OCI-LY1 (cell line): ENCODE measurements at regions not wholly inside any gene's neighbourhood (a gene's known extent, or its start where the extent isn't known, plus 50 kb on each side); places are given as distances from the start of the nearest gene placed in this dataset.

ENCODE experiments used
- H2AFZ ChIP-seq: fragments of 200-600 bp; sonication (generic), shearing (Covaris generic); 2 replicates; pipeline ENCODE4 v1.6.0; 2014; ENCODE audit warnings: antibody characterized with exemption, mild to moderate bottlenecking, low read length
- H3F3A ChIP-seq: fragments of 200-600 bp; sonication (generic), shearing (Covaris generic); 2 replicates; pipeline ENCODE4 v1.6.0; 2014; ENCODE audit warnings: mild to moderate bottlenecking, antibody characterized with exemption, low read length, moderate library complexity; ENCODE audit not compliant: insufficient read depth
- H3K27ac ChIP-seq: fragments of 200-600 bp; sonication (generic); 2 replicates; pipeline ENCODE4 v1.5.1; 2014; ENCODE audit warnings: low read length, mixed run types, mild to moderate bottlenecking, low read depth; ENCODE audit not compliant: poor library complexity, severe bottlenecking
- H3K27me3 ChIP-seq: fragments of 200-600 bp; sonication (generic); 2 replicates; pipeline ENCODE4 v1.6.0; 2014; ENCODE audit warnings: antibody characterized with exemption, mild to moderate bottlenecking, low read length, moderate library complexity; ENCODE audit not compliant: insufficient read depth
- H3K36me3 ChIP-seq: fragments of 200-600 bp; sonication (generic); 2 replicates; pipeline ENCODE4 v1.6.1; 2014; ENCODE audit warnings: mild to moderate bottlenecking, antibody characterized with exemption, low read length, moderate library complexity, mixed read lengths; ENCODE audit not compliant: insufficient read depth
- H3K4me1 ChIP-seq: fragments of 200-600 bp; sonication (generic); 2 replicates; pipeline ENCODE4 v1.5.1; 2014; ENCODE audit warnings: mild to moderate bottlenecking, low read length, moderate library complexity; ENCODE audit not compliant: insufficient read depth, severe bottlenecking
- H3K4me2 ChIP-seq: fragments of 200-600 bp; sonication (generic), shearing (Covaris generic); 2 replicates; pipeline ENCODE4 v1.6.1; 2014; ENCODE audit warnings: low read length
- H3K4me3 ChIP-seq: fragments of 200-600 bp; sonication (generic); 2 replicates; pipeline ENCODE4 v1.5.1; 2014; ENCODE audit warnings: low read length, low read depth, mild to moderate bottlenecking, mixed read lengths; ENCODE audit not compliant: poor library complexity, severe bottlenecking
- H3K79me2 ChIP-seq: fragments of 200-600 bp; shearing (Covaris generic); 2 replicates; pipeline ENCODE4 v1.6.1; 2016; ENCODE audit warnings: mixed run types, low read length, mixed read lengths; ENCODE audit not compliant: insufficient read depth
- H3K9ac ChIP-seq: fragments of 200-600 bp; sonication (generic), shearing (Covaris generic); 2 replicates; pipeline ENCODE4 v1.6.1; 2014; ENCODE audit warnings: mild to moderate bottlenecking, low read length, mixed read lengths
- H3K9me2 ChIP-seq: fragments of 200-600 bp; sonication (generic), shearing (Covaris generic); 2 replicates; pipeline ENCODE4 v1.6.1; 2014; ENCODE audit warnings: low read depth, mild to moderate bottlenecking, low read length, mixed read lengths
- H3K9me3 ChIP-seq: fragments of 200-600 bp; shearing (Covaris generic); 2 replicates; pipeline ENCODE4 v1.6.1; 2014; ENCODE audit warnings: low read length, mixed read lengths
- H4K20me1 ChIP-seq: fragments of 200-600 bp; sonication (generic), shearing (Covaris generic); 2 replicates; pipeline ENCODE4 v1.6.0; 2016; ENCODE audit warnings: mild to moderate bottlenecking, low read length; ENCODE audit not compliant: insufficient read depth
- CTCF ChIP-seq: fragments of 200-600 bp; sonication (generic), shearing (Covaris generic); IDR thresholded peaks from 2 replicates; pipeline ENCODE4 v1.5.1; 2017; ENCODE audit warnings: mild to moderate bottlenecking, antibody characterized with exemption, low read length, moderate library complexity, mixed read lengths
- EZH2 ChIP-seq: fragments of 200-600 bp; sonication (generic), shearing (Covaris generic); IDR thresholded peaks from 2 replicates; pipeline ENCODE4 v1.8.0; 2017; ENCODE audit warnings: borderline replicate concordance, mixed run types, mild to moderate bottlenecking, antibody characterized with exemption, low read length, moderate library complexity, mixed read lengths

DNA sequence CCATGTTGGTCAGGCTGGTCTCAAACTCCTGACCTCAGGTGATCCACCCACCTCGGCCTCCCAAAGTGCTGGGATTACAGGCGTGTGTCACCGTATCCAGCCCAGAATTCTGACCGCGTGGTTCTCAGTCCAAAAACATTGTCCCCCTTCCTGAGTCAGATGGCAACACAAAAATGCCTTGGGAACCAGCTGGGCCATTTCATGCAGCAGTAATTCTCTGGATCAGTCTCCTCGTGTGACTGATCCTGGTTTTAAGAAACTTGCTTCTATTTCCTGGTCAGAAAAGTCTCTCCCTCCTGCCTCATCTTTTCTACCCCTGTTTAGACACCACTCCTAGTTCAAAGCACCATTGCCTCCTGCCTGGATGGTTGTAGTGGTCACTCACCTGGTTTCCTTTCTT, 60.9 kb upstream of the USP29 start:
- Histone ChIP-seq H3F3A (no peaks in the 10 kb centered on the region), H3K4me1 (no peaks in the 10 kb centered on the region)

DNA sequence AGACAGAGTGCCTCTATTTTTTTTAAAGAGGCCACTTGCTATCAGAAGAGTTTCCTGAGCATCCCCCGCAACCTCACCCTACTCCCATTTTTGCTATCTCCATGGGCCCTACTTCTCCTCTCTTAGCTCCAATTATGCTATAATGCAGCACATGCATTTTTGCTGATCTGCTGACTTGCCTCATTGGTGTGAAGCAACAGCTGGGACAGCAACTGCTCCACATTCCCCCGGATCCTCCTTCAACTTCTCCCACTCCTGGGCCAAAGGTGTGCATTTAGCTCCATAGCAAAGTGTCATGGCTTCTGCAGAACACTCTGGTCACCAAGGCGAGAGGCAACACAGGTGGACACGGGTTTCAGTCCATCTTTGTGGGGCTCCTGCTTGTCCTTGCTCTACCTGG, 56.7 kb upstream of the USP29 start:
- H3K79me2 ChIP-seq, result no peaks in the 10 kb centered on the region
- no peak overlapping the region for H3K9ac ChIP-seq
- no peak for TF ChIP-seq EZH2
- no peaks in the 10 kb centered on the region for H3K9me3 ChIP-seq
- H3F3A ChIP-seq, result no peaks in the 10 kb centered on the region
- H3K27me3 ChIP-seq, result no peaks in the 10 kb centered on the region
- no peak overlapping the region for H2AFZ ChIP-seq
- no peak overlapping the region for H3K4me3 ChIP-seq
- H3K9me2 ChIP-seq, result no peaks in the 10 kb centered on the region
- H3K36me3 ChIP-seq, result no peaks in the 10 kb centered on the region
- no peak overlapping the region for H3K27ac ChIP-seq
- no peaks in the 10 kb centered on the region for H4K20me1 ChIP-seq
- H3K4me2 ChIP-seq, result no peak overlapping the region
- H3K4me1 ChIP-seq, result no peaks in the 10 kb centered on the region

More for the DNA sequence above, 60.9 kb upstream of the USP29 start:
- Histone ChIP-seq H3K27me3 (no peaks in the 10 kb centered on the region), H2AFZ (no peak overlapping the region), H3K79me2 (no peaks in the 10 kb centered on the region), H3K9me2 (no peaks in the 10 kb centered on the region), H4K20me1 (no peaks in the 10 kb centered on the region), H3K4me2 (no peak overlapping the region), H3K36me3 (no peaks in the 10 kb centered on the region), H3K27ac (no peak overlapping the region), H3K9me3 (no peaks in the 10 kb centered on the region), H3K4me3 (no peak overlapping the region), H3K9ac (no peak overlapping the region)
- TF ChIP-seq EZH2, result no peak
- no peak for TF ChIP-seq CTCF

- H3K27ac ChIP-seq, result no peak overlapping the region
- no peaks in the 10 kb centered on the region for H3K9me2 ChIP-seq
- no peaks in the 10 kb centered on the region for H3F3A ChIP-seq
- H3K4me2 ChIP-seq, result no peak overlapping the region
- H3K4me1 ChIP-seq, result no peaks in the 10 kb centered on the region
- H3K4me3 ChIP-seq, result no peak overlapping the region
- H3K79me2 ChIP-seq, result no peaks in the 10 kb centered on the region
- H3K9ac ChIP-seq, result no peak overlapping the region
- no peak for TF ChIP-seq EZH2
- TF ChIP-seq CTCF, result no peak
- H2AFZ ChIP-seq, result no peak overlapping the region
- no peaks in the 10 kb centered on the region for H3K27me3 ChIP-seq
- H3K9me3 ChIP-seq, result no peaks in the 10 kb centered on the region
- H3K36me3 ChIP-seq, result no peaks in the 10 kb centered on the region
- no peaks in the 10 kb centered on the region for H4K20me1 ChIP-seq
Observed at GRCh38 chr19:57067440-57067839, 52.3 kb upstream of the USP29 start.

DNA sequence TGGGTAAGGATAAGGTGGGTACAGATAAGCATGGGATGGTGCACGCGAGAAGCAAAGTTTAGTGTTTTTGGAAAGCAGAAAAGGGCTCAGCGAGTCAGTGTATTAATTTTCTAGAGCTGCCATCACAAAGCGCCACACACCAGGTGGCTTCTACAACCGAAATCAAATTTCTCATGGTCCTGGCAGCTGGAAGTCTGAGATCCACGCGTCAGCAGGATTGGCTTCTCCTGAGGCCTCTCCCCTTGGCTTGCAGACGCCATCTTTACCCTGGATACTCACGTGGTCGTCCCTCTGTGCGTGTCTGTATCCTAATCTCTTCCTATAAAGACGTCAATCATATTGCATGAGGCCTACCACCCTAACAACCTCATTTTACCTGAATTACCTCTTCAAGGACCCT, 51.5 kb upstream of the USP29 start:
- Histone ChIP-seq H4K20me1 (no peaks in the 10 kb centered on the region), H3K4me3 (no peak overlapping the region), H3K9me3 (no peaks in the 10 kb centered on the region), H3K79me2 (no peaks in the 10 kb centered on the region), H3K4me2 (no peak overlapping the region), H3K27me3 (no peaks in the 10 kb centered on the region), H3K4me1 (no peaks in the 10 kb centered on the region), H3K27ac (no peak overlapping the region), H2AFZ (no peak overlapping the region), H3K36me3 (no peaks in the 10 kb centered on the region), H3K9ac (no peak overlapping the region), H3K9me2 (no peaks in the 10 kb centered on the region), H3F3A (no peaks in the 10 kb centered on the region)
- TF ChIP-seq CTCF (no peak), EZH2 (no peak)
